ENCODE measurements at regions not wholly inside any gene's neighbourhood (a gene's known extent, or its start where the extent isn't known, plus 50 kb on each side); places are given as distances from the start of the nearest gene placed in this dataset.

GRCh38 chr6:155595284-155595683 lies 139.6 kb upstream of the NOX3 start:
- TF ChIP-seq POLR2A (IDR thresholded peaks at IDR 0.05): no peak
- TF ChIP-seq CTCF (IDR thresholded peaks at IDR 0.05): no peak
- no peak for TF ChIP-seq POLR2AphosphoS5 (IDR thresholded peaks at IDR 0.05)

Measured in stomach (tissue), 4 donors.